NCI-H187 (cell line): ENCODE measurements at regions not wholly inside any gene's neighbourhood (a gene's known extent, or its start where the extent isn't known, plus 50 kb on each side); places are given as distances from the start of the nearest gene placed in this dataset.
"Not testable (repeated sequence)": the region's sequence is repeated elsewhere in the genome, so short reads cannot be mapped to it uniquely, and the experiment has no call there.

ENCODE experiments used
- DNase-seq, 2 experiments: peaks; one replicate each; lab custom pipeline; 2025; lab: John Stamatoyannopoulos, UW

GRCh38 chr12:116430911-116431565 lies 128.1 kb upstream of the MAP1LC3B2 start:
- no peak for DNase-seq

- DNase-seq, result no peak
These were observed 127.4 kb upstream of the MAP1LC3B2 start for GRCh38 chr12:116431677-116432300.

GRCh38 chr12:116432314-116432750 lies 126.8 kb upstream of the MAP1LC3B2 start:
- no peak for DNase-seq

- no peak for DNase-seq
These were observed 125.9 kb upstream of the MAP1LC3B2 start for GRCh38 chr12:116433249-116433648.

DNA sequence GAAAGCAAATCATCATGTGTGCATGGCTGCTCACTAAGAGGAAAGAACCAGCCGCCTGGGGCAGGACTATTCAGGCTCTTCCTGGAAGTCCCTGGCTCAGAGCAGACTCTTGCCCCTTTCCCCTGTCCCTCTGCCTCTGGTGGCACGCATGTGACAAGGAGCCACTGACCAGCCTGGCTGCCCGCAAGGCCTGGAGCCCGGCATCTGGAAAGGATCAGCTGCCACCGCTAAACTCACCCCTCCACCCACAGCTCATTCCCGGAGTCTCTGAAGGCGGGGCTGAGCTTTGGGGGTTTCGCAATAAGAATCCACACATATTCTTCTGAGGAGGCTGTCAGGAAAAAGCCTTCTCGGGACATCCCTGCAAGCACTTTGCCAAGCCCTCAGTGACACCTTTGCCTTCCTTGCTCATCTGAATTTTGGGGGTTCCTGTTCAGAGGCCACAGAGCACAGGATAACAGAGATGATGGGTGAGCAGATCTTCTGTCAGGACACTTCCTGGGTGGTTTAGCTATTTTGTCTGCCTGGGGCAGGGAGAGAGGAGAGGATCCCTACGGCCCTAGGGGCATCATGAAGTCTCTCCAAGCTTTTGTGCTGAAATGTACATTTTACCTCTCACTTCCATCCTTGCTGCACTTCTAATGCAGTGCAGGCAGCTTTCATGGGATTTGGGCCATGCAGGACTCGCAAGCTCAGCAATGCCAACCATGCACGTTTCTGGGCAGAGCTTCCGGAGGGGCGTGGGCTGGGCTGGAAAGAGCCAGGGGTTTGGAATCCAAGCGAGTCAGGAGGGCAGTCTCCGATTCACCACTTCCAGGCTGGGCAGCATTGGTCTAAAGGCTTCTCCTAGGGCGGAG lies 124.8 kb upstream of the MAP1LC3B2 start:
- DNase-seq, result no peak

GRCh38 chr12:116435984-116436383 lies 123.2 kb upstream of the MAP1LC3B2 start:
- no peak for DNase-seq

- no peak for DNase-seq
These were observed 122.5 kb upstream of the MAP1LC3B2 start for GRCh38 chr12:116436561-116437249.

DNA sequence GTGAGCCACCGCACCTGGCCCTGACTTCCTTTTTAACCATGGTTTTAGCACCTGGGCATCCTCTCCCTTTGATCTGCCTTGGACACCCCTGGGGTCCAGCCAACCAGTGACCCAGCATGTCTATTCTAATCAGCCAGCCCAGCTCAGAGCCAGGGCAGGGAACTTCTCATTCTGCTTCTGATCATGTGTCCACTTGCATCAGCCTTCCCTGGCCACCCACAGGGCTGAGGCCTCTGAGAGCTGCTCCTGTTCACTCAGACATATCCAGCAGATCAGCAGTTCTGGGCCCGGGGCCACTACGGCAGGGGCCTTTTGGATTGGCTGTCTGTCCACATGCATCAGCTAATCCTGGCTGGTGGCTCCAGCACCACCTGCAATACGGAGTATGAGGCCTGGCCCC lies 117.9 kb upstream of the MAP1LC3B2 start:
- DNase-seq, result no peak

DNA sequence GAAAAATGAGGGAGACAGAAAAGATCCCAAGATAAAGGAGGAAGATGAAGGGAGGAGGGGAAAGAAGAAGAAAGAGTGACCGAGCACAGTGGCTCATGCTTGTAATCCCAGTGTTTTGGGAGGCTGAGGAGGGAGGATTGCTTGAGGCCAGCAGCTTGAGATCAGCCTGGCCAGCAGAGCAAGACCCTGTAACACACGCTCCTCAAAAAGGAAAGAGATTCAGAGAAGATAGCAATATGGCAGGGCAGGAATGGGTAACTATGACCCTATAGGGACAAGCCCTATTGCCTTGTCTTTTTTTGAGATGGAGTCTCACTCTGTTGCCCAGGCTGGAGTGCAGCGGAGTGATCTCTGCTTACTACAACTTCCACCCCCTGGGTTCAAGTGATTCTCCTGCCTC lies 116.9 kb upstream of the MAP1LC3B2 start:
- no peak for DNase-seq

GRCh38 chr12:116442946-116443345 lies 116.2 kb upstream of the MAP1LC3B2 start:
- no peak for DNase-seq

GRCh38 chr12:116443821-116444589 lies 115.2 kb upstream of the MAP1LC3B2 start:
- no peak for DNase-seq

GRCh38 chr12:116444590-116444943 lies 114.6 kb upstream of the MAP1LC3B2 start:
- DNase-seq, result no peak

DNA sequence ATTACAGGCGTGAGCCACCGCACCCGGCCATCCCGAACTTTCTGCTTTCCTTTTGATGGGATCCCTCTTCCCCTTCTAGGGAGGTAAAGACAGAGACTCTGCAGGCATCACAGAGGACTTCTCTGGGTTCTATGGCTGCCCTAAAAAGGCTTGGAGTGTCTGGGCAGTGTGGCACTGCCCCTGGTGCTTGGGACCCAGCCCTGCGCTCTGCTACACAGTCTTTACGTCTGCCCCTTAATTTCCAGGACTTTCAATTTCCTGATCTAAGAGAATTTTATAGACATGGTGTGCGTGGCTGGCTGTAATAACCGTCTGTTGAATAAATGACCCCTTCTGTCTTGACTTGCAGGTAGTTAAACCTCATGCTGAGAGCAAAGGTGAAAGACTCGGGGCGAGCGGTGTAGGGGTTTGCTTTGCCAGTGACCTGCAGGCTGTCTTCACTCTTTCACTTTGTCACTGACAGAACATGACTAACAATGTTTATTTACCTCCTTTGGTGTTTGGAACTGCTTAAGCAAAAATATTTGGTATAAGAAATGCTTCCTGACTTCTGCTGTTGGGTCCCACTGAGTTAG lies 110.9 kb upstream of the MAP1LC3B2 start:
- no peak for DNase-seq

- DNase-seq, result no peak
These were observed 108.7 kb upstream of the MAP1LC3B2 start for GRCh38 chr12:116450406-116450910.

- not testable (repeated sequence) for DNase-seq
These were observed 106.2 kb upstream of the MAP1LC3B2 start for GRCh38 chr12:116452975-116453374.

GRCh38 chr12:116453631-116454030 lies 105.5 kb upstream of the MAP1LC3B2 start:
- no peak for DNase-seq

DNA sequence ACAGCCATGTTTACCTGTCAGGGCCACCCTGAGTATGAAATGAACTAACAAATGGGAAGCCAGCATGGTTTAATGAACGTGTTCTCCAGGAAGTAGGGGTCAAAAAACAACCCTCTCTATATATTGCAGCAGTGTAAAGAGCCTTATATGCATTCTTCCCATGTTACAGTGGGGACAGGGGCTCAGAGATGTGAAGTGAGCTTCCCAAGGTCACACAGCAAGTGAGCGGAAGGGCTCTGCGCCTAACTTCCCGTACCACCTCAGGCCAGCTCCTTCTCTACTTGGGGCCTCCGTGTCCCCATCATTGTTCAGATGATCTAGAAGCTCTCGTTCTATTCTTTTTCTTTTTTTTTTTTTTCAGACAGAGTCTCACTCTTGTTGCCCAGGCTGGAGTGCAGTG lies 105.1 kb upstream of the MAP1LC3B2 start:
- no peak for DNase-seq

DNA sequence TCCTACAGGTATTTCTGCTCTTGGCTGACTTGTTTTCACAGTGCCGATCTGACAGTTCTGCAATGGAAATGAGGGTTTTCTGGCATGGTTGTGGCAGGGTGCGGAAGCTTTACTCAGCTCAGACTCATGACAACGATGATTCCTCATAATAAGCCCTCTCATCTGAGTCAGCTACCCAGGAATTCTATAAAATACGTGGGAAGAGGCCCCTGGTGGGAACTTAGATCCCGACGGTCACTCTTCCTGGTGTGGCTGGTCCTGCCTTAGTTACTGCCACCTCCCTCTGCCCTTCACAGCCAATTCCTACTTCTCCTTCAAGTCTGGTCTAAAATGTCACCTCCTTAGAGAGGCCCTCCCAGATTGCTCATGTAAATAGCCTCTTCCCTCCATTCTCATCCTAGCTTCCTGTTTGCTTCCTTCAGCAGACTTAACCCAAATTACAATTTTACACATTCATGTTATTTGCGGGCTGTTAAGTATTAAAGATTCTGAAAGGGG lies 104.2 kb upstream of the MAP1LC3B2 start:
- no peak for DNase-seq

DNA sequence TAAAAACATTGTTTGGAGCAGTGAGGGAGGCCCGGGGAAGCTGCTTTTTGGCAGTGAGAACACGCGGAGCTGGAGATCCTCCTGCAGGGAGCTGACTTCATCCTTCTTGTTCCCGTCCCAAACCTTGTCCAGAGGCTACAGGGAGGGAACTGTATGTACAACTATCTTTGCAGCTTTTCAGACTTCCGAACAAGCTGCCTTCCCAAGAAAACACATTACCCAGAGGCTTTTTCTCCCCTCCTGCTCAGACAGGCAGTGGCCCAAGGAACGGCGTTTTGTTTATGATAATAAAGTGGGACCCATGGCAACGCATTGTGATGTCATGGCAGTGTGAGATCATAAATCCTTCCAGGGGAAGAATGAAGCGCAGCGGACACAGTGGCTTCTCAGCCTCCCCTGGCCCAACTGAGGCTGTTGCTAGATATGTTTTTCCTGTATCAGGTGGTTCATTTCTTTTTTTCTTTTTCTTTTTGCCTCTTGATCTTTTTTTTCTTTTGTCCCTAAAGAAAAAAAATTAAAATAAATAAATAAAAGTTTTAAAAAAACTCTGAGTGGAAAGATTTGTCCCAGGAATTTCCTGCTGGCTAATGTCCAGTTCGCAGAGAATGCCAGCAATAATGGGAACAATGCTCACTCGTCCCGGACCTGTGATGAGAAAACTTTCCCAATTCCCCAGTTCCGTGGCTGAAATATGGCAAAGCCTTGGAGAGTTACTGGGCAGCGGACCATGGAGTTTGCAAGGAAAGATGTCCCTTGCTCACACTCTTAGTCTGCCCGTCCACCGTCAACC lies 103.4 kb upstream of the MAP1LC3B2 start:
- no peak for DNase-seq
